GM12874 (cell line): ENCODE measurements at regions not wholly inside any gene's neighbourhood (a gene's known extent, or its start where the extent isn't known, plus 50 kb on each side); places are given as distances from the start of the nearest gene placed in this dataset.

Experiments used
- TF ChIP-seq, protein P1 (sequence below): IDR thresholded peaks from 2 replicates; pipeline ENCODE4 v1.5.1; 2011; ENCODE audit warnings: low read depth, mild to moderate bottlenecking, control low read depth, low read length, moderate library complexity; ENCODE audit not compliant: insufficient read depth

DNA sequence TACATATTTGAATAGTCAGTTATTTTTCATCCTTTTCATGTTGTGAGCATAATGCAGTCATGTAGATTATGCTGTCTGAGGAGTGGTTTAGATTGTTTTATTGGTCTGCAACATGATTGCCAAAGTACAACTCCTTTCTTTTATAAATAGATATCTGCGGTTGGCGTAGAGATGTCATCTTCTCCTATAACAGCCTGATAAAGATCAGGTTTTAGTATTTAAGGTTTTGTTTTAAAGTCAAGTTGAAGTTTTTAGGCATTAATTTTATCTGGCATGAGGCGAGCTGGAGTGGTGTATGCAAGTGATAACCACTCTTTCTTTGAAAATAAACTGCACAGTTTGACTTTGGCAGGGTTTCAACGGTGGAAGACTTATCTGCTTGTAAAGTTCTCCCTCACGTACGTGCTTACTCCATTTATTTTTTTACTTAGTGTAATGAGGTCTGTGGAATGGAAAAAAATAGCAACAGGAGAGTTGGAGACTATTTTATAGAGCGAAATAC lies 126.3 kb downstream of the FBXO8 start:
- TF ChIP-seq, protein P1, sequence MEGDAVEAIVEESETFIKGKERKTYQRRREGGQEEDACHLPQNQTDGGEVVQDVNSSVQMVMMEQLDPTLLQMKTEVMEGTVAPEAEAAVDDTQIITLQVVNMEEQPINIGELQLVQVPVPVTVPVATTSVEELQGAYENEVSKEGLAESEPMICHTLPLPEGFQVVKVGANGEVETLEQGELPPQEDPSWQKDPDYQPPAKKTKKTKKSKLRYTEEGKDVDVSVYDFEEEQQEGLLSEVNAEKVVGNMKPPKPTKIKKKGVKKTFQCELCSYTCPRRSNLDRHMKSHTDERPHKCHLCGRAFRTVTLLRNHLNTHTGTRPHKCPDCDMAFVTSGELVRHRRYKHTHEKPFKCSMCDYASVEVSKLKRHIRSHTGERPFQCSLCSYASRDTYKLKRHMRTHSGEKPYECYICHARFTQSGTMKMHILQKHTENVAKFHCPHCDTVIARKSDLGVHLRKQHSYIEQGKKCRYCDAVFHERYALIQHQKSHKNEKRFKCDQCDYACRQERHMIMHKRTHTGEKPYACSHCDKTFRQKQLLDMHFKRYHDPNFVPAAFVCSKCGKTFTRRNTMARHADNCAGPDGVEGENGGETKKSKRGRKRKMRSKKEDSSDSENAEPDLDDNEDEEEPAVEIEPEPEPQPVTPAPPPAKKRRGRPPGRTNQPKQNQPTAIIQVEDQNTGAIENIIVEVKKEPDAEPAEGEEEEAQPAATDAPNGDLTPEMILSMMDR, result no peak

DNA sequence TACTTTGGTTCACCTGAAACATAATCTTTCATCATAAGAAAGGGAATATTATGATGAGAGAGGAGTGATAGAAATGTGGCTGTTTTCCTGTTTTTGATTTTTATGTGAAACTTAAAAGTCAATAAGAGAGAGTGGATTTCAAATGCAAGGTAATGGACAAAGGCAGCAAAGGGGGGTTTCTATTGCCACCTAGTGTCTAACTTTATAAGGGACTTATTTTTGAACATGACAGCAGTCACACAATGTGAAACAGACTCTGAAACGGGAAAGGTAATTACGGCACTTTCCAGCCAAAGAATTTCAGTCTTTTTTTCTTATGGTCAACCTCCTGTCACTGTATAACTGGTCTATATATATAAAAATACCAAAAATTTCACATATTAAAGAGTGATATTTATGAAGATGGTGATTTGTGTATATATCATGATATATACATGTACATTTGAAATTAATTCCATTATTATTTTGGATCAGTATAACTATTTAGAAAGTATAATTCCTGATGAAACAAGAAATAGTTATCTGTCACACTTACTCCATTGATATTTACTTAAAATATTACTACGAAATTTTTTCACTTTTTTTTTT lies 127.1 kb downstream of the FBXO8 start:
- TF ChIP-seq, protein P1, result peak; percentile 55

DNA sequence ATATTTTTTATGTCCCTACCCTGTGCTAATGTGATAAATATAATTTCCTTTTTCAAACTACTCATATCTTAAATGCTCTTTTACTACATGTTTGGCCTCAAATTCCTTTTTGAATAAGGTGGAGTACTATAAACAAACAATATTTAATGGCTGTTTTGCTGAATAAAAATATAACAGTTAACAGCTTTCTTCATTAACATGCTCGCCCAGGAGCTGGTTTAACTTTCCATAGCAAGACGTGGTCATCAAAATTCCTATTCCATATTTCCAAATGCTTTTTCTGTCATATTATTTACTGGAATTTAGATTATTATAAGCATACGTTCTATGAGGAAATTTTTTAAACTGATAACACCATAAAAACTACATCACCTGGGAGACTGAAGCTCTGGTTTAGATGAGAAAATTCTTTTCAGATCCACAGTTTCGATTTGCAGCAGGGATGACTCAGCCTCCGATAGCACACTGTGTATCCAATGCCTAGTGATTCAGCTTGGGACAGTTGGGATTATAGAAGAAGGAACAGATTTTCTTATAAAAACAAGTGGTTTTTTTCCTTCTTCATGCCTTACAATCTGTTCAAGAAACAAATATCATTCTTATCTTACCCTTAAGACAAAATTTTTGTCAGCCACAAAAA lies 129.1 kb downstream of the FBXO8 start:
- TF ChIP-seq, protein P1, result no peak

DNA sequence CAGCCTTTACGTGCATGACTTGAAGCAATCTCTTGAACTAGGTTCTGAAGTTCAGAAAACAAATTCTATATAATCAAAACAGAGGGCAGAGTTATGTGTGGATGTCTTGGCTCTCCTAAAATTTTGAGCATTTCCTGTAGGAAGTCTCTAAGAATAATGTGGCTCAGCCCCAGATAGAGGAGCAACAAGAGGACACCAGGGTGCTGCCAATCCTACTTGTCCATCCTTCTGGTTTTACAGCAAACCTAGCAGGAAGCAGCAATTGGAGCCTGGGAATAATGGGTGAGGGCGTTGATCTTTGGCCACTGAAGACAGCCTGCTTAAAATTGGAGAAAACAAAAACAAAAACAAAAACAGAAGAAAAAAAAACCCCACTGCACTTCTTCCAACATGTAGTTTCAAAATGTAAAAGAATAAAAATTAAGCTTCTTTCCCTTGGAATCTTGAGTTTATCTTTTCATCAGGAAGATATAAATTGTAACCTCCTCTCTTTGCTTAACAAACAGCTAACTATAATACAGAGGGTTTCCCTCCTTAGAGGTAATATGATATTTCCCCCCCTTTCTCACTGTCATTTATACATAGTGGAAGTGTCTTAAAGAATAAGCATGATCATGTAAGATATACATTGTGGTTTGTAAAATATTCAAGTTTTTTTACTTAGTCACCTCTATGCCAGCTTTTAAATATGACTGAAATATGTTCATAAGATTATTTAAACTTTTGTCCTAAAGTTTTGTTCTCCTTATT lies 130.6 kb downstream of the FBXO8 start:
- TF ChIP-seq, protein P1, result no peak

DNA sequence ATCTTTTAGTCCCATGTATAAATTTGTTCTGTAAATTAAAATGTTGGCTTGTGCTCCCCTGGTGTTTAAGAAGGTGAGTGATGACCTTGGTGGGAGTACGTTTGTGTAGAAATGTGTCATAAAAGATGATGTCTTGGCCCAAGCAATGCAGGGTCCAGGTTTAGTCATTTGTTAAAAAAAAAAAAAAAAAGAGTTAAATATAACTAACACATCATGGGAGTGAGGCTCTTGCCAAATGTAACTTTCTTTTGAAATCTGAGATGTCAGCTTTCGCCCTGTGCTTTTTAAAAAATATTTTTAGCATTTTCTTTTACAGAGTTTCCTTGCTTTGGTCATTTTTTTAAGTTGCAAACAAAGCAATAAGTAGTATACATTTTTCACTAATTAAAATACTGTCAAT lies 135.6 kb downstream of the FBXO8 start:
- TF ChIP-seq, protein P1, result no peak

DNA sequence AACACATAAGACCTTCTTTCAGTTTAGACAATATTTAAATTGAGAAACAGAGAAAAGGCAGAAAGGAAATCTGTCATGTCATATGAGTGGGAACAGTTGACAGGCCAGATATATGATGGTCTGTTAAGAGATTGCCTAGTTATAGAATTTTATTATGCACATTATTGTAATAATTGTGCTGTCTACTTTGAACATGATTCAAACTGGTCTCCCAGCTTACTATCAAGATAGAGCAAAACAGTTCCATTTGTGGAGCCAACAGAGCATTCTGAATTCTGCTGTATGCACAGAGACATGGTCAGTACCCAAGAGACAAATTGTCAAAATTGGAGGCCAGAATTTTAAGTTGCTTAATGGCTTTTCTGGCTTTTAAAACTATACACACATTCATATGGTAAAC lies 139.4 kb downstream of the FBXO8 start:
- TF ChIP-seq, protein P1, result no peak

DNA sequence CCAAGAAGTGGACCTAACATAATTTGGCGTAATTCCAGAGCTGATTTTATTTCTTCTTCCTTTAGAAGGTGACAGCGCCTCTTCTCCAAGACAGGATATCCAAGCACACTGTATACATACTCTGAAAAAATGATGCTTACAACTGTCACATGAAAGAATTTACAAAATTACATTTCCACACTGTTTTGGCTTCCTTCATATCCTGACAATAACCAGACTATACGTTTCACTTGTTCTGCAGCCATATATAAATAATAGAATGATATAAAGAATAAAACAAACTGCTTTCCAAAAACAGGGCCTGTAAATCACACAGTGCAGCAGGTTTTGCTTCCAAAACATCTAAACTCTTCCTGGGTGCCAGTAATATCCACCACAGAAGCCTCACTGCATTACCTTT lies 141.6 kb downstream of the FBXO8 start:
- TF ChIP-seq, protein P1, result no peak
